Esophagus squamous epithelium (tissue), 5 donors: ENCODE measurements at regions not wholly inside any gene's neighbourhood (a gene's known extent, or its start where the extent isn't known, plus 50 kb on each side); places are given as distances from the start of the nearest gene placed in this dataset.
"Not testable (repeated sequence)": the region's sequence is repeated elsewhere in the genome, so short reads cannot be mapped to it uniquely, and the experiment has no call there.

ENCODE experiments used
- DNase-seq: peaks from one replicate; lab custom pipeline; 2025; lab: John Stamatoyannopoulos, UW
- H3K27ac ChIP-seq, 4 donors: fragments of 200-600 bp; sonication (generic); one replicate each; pipeline ENCODE4 v1.5.1; 2016 to 2019; ENCODE audit warnings: mild to moderate bottlenecking in 1 of 4
- H3K27me3 ChIP-seq, 4 donors: fragments of 200-600 bp; sonication (generic); 1 replicate in 3 of 4; 2 replicates in 1 of 4; pipeline versions ENCODE4 v1.5.1 to v1.6.0; 2017 to 2021; ENCODE audit warnings: antibody characterized with exemption in 1 of 4
- H3K36me3 ChIP-seq, 3 donors: fragments of 200-600 bp; sonication (generic); one replicate each; pipeline ENCODE4 v1.5.1; 2016 to 2019
- H3K4me1 ChIP-seq, 3 donors: fragments of 200-600 bp; sonication (generic); one replicate each; pipeline ENCODE4 v1.5.1; 2017 to 2019
- H3K4me3 ChIP-seq, 4 donors: fragments of 200-600 bp; sonication (generic); 1 replicate in 3 of 4; 2 replicates in 1 of 4; pipeline ENCODE4 v1.5.1; 2016 to 2019; ENCODE audit warnings: mild to moderate bottlenecking in 2 of 4, moderate library complexity in 1 of 4
- H3K9me3 ChIP-seq, 3 donors: fragments of 200-600 bp; sonication (generic); one replicate each; pipeline ENCODE4 v1.5.1; 2016 to 2019
- POLR2A ChIP-seq, 4 donors: fragments of 450-650 bp; IDR thresholded peaks; one replicate each; pipeline ENCODE4 v1.6.1; 2017; ENCODE audit warnings: antibody characterized with exemption in 4 of 4, mild to moderate bottlenecking in 4 of 4, moderate library complexity in 3 of 4
- WGBS, 2 donors: methylation state at CpG; one replicate each; pipeline ENCODE4 v1.1.5; 2018; 5-methylcytosine and 5-hydroxymethylcytosine counted together
- intact Hi-C: fragments of 100-400 bp; cut with DNase I; formaldehyde crosslinking; loops from one replicate; pipeline ENCODE4 v1.15.0; 2022
- TF ChIP-seq, protein P1 (sequence below), 6 experiments: fragments of 450-650 bp in 4 of 6; fragments of 200-600 bp in 2 of 6; sonication (generic) in 2 of 6; IDR thresholded peaks; one replicate each; pipeline ENCODE4 v1.5.1; 2016 to 2019; ENCODE audit warnings: antibody characterized with exemption in 6 of 6, mild to moderate bottlenecking in 4 of 6, moderate library complexity in 4 of 6
- donor health status: DM: yes; HTN: yes; CAD: no.

DNA sequence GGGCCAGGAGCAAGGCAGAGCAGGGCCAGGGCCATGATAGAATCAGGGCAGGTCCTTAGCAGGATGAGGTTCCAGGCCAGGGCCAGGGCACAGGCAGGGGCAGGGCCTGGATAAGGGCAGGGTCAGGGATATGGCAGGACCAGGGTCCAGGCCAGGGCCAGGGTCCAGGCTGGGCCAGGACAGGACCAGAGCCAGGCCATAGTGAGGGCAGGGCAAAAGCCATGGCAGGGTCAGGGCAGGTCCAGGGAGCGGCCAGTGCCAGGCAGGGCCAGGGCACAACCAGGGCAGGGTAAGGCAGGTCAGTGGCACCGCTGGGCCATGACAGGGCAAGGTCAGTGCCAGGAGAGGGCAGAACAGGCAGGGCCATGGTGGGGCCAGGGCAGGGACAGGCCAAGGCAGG, 152.2 kb downstream of the LIPI start:
- DNase-seq, result no peak
- WGBS, 2 donors, result 90% methylated on average over 2 of the region's 2 CpGs; no CpG with 5 or more reads in 1 of the 2 donors
- intact Hi-C loops, result no loop called here
- Histone ChIP-seq H3K4me1 (peaks cover 0 to 46% (median 0%) of the 10 kb centered on the region in 3 donors), H3K36me3 (no peaks in the 10 kb centered on the region), H3K27me3 (no peaks in the 10 kb centered on the region), H3K4me3 (no peak overlapping the region), H3K9me3 (peaks cover 0 to 8% (median 0%) of the 10 kb centered on the region in 3 donors), H3K27ac (peak overlapping the region; percentile 50 to 88 (median 82))
- TF ChIP-seq, protein P1, sequence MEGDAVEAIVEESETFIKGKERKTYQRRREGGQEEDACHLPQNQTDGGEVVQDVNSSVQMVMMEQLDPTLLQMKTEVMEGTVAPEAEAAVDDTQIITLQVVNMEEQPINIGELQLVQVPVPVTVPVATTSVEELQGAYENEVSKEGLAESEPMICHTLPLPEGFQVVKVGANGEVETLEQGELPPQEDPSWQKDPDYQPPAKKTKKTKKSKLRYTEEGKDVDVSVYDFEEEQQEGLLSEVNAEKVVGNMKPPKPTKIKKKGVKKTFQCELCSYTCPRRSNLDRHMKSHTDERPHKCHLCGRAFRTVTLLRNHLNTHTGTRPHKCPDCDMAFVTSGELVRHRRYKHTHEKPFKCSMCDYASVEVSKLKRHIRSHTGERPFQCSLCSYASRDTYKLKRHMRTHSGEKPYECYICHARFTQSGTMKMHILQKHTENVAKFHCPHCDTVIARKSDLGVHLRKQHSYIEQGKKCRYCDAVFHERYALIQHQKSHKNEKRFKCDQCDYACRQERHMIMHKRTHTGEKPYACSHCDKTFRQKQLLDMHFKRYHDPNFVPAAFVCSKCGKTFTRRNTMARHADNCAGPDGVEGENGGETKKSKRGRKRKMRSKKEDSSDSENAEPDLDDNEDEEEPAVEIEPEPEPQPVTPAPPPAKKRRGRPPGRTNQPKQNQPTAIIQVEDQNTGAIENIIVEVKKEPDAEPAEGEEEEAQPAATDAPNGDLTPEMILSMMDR (IDR thresholded peaks at IDR 0.05), result no peak
- TF ChIP-seq POLR2A (IDR thresholded peaks at IDR 0.05), result no peak

- DNase-seq, intact Hi-C loops, H3K9me3 ChIP-seq, H3K4me3 ChIP-seq, H3K27me3 ChIP-seq, H3K36me3 ChIP-seq: not testable (repeated sequence)
- peaks cover 0 to 46% (median 0%) of the 10 kb centered on the region in 3 donors for H3K4me1 ChIP-seq
- WGBS, 2 donors, result 70 to 76% methylated on average over 2 to 8 of the region's 10 CpGs
- peak overlapping the region; percentile 67 to 88 (median 82) for H3K27ac ChIP-seq
These were observed 152.8 kb downstream of the LIPI start for GRCh38 chr21:14057841-14058481.

GRCh38 chr21:14057313-14057712, 153.4 kb downstream of the LIPI start:
- intact Hi-C loops, result no loop called here
- WGBS, 2 donors, result 83 to 100% methylated on average over 4 of the region's 4 CpGs
- H3K27ac ChIP-seq, result peak overlapping the region; percentile 67 to 88 (median 82)

GRCh38 chr21:14056771-14057191, 154.0 kb downstream of the LIPI start:
- no peak overlapping the region for H3K4me3 ChIP-seq
- intact Hi-C loops, result no loop called here
- H3K27ac ChIP-seq, result peak overlapping the region; percentile 67 to 88 (median 82)
- peaks cover 0 to 46% (median 0%) of the 10 kb centered on the region in 3 donors for H3K4me1 ChIP-seq
- no peaks in the 10 kb centered on the region for H3K27me3 ChIP-seq
- no peaks in the 10 kb centered on the region for H3K9me3 ChIP-seq
- TF ChIP-seq, protein P1 (IDR thresholded peaks at IDR 0.05), result no peak
- TF ChIP-seq POLR2A (IDR thresholded peaks at IDR 0.05), result no peak
- H3K36me3 ChIP-seq, result no peaks in the 10 kb centered on the region
- no peak for DNase-seq
- WGBS, 2 donors, result 92 to 95% methylated on average over 7 of the region's 9 CpGs

More at GRCh38 chr21:14057313-14057712, 153.4 kb downstream of the LIPI start:
- no peak overlapping the region for H3K4me3 ChIP-seq
- peaks cover 0 to 46% (median 0%) of the 10 kb centered on the region in 3 donors for H3K4me1 ChIP-seq
- TF ChIP-seq, protein P1 (IDR thresholded peaks at IDR 0.05), result no peak
- no peaks in the 10 kb centered on the region for H3K36me3 ChIP-seq
- no peaks in the 10 kb centered on the region for H3K27me3 ChIP-seq
- no peak for DNase-seq
- no peaks in the 10 kb centered on the region for H3K9me3 ChIP-seq

GRCh38 chr21:14055746-14056515, 154.8 kb downstream of the LIPI start:
- H3K27me3 ChIP-seq, H3K4me3 ChIP-seq, DNase-seq, H3K36me3 ChIP-seq, H3K9me3 ChIP-seq, intact Hi-C loops: not testable (repeated sequence)
- Histone ChIP-seq H3K4me1 (peaks cover 0 to 46% (median 0%) of the 10 kb centered on the region in 3 donors), H3K27ac (peak overlapping the region; percentile 10 to 88 (median 82))
- 83 to 95% methylated on average over 1 to 4 of the region's 6 CpGs for WGBS, 2 donors

DNA sequence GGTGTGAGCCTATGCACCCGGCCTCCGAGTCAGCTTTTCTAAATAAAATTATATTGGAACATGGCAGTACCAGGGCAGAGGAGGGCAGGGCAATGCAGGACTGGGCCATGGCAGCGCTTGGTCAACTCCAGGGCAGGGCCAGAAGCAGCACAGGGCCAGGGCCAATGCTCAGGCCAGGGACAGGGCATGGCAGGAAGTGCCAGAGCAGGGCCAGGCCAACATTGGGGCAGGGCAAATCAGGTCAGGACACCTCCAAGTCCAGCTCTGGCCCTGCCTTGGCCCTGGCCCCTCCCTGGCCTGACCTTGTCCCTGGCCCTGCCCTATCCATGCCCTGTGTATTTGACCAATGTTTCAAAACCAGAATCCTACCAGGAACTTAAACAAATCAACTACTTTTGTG, 156.1 kb downstream of the LIPI start:
- intact Hi-C loops, result no loop called here
- H3K9me3 ChIP-seq, result no peaks in the 10 kb centered on the region
- no peak overlapping the region for H3K4me3 ChIP-seq
- H3K4me1 ChIP-seq, result peaks cover 0 to 46% (median 0%) of the 10 kb centered on the region in 3 donors
- no peak for DNase-seq
- no peak for TF ChIP-seq POLR2A (IDR thresholded peaks at IDR 0.05)
- TF ChIP-seq, protein P1 (IDR thresholded peaks at IDR 0.05), result no peak
- H3K36me3 ChIP-seq, result no peaks in the 10 kb centered on the region
- H3K27me3 ChIP-seq, result no peaks in the 10 kb centered on the region
- 80% methylated on average over 1 of the region's 3 CpGs; no CpG with 5 or more reads in 1 of the 2 donors for WGBS, 2 donors
- peak overlapping the region in 3 of 4 donors; percentile 78 to 88 (median 86) for H3K27ac ChIP-seq
